HG03575 (cell line): ENCODE measurements at regions not wholly inside any gene's neighbourhood (a gene's known extent, or its start where the extent isn't known, plus 50 kb on each side); places are given as distances from the start of the nearest gene placed in this dataset.

Source experiments
- ATAC-seq: cut with Tn5 transposase; IDR thresholded peaks from one replicate; pipeline ENCODE4 v1.9.1; 2021; ENCODE audit not compliant: unreplicated experiment, insufficient number of reproducible peaks, low FRiP score; ENCODE audit errors: extremely low read depth

DNA sequence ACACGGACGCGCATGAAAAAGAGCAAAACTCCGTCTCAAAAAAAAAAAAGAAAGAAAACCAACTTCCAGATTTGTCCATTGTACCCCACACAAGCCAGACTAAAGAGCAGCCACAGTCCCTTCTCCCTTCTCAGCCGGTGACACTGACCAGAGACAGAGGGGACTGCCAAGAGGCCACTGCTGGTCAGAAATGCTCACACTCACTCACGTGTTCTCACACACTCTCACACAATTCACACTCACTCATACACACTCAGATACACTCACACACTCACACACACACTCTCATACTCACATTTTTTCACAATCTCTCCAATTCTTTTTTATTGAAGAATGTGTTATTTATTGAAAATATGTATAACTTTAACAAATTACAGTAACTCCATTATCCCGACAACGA lies 90.8 kb upstream of the RAB4A start:
- no peak for ATAC-seq

DNA sequence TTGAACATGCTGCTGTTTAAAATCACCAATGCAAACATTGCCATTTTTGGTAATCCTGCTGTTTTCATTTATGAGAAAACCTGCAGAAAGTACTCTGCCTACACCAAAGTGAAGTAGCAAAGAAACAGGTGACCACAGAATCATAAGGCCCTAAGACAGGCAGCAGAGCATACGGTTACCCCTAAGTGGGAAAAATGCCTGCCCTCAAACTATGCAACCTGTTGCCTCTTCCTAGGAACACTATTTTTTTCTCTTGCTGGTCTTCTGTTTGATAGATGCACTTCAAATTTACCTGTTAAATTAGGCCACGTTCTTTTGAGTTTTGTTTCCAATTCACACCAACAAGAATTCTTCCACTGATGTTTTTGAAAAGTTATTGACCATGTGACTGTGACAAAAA lies 89.5 kb upstream of the RAB4A start:
- no peak for ATAC-seq

DNA sequence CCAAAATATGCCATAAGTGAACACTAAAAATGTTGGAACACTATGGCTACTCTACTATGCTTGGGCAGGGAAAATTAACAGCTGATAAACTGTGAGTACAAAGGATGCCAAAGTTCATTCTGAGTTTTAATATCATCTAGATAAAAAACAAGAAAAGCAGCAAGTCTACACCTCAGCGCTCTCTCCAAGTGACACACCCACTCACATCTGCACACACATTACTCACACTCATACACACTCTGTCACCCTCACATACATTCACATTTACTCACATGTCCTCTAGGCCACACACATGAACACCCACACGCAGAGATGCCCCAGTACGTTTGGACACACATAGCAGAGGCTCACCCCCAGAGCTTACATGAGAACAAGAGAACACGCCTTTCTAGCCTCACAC lies 87.3 kb upstream of the RAB4A start:
- no peak for ATAC-seq

DNA sequence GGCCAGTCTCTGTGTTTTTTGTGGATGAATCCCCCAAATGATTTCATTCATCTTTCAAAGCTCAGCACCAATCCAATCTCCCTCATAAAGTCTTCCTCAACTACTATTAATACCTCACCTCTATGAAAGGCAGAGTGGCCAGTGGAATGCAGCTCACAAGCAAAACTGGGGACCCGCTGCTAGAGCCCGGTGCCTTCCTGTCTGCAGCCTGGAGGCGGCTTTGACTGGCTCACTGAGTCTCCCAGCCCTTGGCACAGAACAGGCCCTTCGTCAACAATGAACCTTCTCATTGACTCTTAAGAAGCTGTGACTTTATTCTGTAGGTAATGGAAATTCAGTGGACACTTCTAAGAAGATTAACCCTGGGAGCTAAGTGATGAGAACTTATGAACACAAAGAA lies 86.8 kb upstream of the RAB4A start:
- ATAC-seq, result no peak

DNA sequence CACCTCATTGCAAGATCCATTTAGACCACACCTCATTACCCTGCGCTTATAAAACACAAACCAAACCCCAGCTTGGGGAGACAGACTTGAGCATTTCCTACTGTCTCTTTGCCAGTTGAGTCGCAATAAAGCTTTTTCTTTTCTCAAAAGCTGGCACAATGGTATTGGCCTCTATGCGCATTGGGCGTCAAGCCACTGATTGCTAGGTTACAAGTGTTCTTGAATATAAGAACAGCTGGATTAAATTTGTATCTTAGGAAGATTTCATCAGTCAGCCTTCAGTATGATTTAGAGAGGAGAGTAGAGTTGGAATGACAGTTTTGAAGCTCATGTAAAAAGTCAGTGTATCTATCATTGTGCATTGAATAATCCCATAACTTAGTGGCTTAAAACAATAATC lies 84.9 kb upstream of the RAB4A start:
- no peak for ATAC-seq

DNA sequence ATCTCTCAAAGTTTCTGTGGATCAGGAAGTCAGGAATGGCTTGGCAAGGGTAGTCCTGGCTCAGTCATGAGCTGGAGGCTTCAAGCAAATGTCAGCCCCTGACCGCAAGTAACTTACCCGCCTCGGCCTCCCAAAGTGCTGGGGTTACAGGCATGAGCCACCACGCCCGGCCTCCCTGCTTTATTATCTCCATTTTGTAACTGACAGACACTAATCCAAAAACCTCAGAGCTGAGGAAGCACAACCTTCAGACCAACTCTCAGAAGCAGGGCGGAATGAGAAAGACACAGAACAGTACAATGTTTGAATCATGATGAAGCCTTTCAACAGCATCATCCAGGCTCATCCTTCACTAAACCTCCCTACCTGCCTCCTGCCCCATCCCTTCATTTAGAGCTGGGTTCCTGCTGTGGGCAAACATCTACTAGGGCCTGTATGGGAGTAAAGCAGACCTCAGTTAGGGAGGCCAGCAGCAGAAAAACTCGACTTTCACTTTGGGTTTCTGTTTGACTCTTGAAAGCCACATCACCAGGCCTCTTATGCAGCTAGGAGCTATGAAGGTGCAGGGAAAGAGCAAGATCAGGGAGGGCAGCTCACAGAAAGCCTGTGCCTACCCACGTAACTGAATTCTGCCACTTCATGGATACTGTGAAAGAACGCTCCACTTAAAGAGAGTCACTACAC lies 84.4 kb upstream of the RAB4A start:
- no peak for ATAC-seq

DNA sequence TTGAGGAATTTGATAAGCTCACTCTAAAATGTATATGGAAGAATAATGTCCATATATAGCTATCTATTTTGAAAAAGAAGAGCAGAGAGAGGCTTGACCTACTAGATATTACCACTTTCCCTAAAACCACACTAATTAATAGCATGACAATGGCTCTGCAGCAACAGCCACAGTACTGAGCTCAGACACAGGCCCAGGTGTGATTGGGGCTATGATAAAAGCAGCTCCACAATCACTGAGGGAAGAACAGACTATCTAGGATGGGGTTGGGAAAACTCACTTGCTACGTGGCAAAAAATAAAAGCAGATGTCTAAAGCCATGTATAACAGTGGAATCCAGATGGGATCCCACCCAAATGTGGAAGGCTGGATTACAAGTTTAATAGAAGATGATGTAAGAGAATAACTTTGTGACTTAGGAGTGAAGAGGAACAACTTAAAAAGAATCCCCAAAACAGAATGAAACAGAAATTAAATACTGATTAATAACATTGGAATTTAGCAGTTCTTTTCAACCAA lies 80.8 kb upstream of the RAB4A start:
- no peak for ATAC-seq

DNA sequence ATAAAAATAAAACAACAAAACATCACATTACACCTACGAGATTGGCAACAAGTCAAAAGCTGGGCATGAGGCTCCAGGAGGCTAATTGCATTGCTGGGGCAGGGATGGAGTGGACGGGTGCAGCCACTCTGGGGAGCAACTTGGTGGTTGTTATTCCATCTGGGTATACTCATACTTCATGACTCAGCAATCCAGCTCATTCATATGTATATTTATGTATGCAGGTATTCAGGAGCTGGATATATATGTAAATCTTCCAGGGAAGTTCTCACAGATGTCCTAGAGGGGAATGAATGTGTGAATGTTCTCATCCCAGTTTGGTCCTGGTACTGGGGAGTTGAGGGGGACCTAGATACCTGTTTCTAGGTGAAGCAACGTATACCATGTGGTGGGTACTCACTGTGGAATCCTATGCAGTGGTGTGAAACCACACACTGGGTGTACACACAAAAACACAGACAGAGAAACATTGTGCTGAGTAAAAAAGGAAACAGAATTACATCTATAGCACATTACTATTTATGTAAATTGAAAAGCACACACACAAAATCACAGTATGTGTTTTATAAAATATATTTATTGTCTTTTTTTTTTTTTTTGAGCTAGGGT lies 79.7 kb upstream of the RAB4A start:
- no peak for ATAC-seq

DNA sequence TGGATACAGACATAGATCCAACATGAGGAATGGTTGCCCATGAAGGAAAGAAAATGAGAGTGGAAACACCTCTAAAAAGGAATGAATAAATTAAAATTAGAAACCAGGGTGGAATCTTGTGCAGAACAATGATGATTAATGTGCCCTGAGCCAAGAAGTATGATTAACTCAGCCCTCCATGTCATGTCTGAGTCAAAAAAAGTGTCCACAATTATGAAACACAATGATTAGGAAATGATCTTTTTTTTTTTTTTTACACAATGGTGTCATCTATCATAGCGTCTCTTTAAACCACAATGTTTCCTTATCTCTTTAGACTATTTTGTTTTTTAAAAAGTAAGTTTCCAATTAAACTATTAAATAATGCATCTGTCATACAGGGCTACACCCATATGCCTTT lies 78.9 kb upstream of the RAB4A start:
- no peak for ATAC-seq

DNA sequence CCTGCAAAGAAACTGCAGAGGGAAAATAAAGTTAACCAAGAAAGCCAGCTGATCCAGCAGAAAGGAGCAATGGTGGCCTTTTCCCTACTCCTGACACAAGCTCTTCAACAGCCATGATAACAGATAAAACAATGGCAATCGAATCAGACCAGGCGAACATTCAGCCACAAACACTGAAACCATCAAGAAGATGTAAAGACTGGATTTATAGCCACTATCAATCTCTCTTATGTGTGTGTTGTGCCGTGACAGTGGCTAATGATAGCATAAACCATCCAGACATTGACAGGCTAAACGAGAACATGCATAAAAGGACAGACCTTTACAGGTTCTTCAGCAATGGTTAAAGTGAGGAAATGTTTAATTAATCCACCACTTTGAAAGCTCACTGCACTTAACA lies 78.1 kb upstream of the RAB4A start:
- ATAC-seq, result no peak

DNA sequence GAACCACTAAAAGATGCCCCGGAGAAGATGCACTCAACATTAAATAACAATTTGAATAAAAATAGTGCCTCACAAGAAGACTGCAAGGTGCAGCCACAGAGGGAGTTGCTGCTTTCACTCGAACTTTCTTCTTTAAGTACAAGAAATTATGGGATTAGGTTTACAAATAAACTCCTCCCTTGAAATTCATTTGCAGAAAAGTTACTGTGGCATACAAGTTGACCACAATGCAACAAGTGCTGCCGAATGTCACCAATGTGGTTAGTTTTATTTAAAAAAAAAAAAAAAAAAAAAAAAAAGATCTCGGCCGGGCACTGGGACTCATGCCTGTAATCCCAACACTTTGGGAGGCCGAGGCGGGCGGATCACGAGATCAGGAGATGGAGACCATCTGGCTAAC lies 76.8 kb upstream of the RAB4A start:
- ATAC-seq, result no peak

DNA sequence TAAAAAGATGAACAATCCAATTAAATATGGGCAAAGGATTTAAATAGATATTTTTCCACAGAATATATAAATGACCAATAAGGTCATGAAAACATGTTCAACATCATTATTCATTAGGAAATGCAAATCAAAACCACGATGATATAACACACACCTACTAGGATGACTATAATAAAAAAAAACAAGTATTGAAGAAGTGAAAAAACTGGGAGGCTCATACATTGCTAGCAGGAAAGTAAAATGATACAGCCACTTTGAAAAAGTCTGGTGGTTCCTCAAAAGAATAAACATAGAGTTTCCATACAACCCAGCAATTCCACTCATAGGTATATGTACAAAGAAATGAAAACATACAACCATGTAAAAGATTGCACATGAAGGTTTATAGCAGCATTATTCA lies 75.7 kb upstream of the RAB4A start:
- no peak for ATAC-seq

DNA sequence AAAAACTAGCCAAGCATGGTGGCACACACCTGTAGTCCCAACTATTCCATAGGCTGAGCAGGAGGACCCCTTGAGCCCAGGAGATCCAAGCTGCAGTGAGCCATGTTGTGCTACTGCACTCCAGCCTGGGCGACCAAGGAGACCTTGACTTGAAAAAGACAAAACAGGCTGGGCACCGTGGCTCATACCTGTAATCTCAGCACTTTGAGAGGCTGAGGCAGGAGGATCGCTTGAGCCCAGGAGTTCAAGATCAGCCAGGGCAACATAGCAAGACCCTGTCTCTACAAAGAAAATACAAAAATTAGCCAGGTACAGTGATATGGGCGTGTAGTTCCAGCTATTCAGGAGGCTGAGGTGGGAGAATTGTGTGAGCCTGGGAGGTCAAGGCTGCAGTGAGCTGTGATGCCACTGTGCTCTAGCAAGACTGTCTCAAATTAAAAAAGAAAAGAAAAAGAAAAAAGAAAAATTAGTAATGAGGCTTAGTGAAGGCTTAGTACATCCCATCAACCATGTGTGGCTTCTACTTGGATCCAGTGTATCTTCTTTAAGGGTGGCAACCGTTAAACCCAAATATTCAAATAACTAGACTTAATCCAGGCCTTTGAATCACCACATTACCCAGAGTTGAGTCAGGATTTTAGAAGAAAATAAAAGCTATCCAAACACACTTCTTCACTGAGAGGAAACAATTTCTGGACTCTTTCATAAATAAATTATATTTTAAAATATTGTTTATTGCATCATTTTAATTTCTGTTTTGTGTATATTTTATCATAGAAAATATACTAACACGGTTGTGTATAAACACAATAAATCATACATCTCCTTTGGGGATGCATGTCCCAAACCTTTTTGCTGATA lies 74.3 kb upstream of the RAB4A start:
- ATAC-seq, result no peak

DNA sequence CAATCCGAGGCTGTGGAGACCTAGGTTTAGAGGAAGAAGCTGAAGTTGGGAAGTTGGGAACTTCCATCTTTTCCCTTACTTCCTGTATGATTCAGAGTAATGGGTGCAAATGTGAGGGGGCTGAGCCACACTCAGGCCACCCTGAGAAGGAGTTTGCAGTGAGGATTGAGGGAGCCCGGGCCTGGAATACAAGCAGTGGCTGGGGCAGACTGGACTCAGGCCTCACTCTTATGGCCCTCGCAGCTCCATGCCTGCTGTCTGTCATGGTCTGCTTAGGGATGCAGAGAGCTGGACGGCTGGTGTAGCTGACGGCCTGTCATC lies 73.7 kb upstream of the RAB4A start:
- no peak for ATAC-seq

DNA sequence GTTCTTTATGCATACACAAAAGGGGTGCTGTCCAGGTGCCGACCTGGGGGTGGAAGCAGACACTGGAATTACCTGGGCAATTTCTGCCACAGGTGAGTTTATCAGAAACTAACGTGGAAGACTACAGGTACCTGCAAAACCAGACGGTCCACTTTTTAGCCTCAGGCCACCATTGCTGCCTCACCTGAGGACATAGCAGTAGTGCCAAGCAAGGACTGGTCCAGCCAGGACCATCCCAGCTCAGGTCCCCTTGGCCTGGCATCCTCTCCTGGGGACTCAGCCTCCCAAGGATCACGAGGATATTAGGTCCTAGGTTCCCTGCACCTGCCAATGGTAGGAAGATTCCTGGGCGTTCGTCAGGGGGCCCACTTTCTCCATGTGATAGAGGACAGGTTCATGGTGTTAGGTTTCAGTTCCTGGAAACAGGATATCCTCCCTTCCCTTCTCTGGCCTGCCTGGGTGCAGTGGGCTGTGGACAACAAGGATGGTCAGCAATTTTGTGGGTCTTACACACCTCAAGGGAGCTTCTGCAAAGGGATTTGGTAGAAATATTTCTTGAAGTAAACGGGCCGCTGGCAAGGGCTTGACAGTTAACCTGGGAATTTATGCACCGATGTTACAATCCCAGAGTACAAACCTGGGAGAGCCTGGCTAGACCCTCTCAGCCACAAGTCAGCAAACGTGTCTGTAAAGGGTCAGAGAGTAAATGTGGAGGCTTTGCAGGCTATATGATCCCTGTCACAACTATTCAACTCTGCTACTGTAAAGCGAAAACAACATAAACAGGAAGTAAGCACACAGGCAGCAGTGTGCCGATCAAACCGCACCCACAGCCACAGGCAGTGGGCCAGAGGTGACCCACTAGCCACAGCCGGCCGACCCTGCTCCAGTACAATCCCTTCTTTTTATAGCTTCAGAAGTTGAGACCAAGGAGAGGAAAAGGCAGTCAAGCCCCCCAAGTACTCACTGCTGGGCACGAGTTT lies 71.4 kb upstream of the RAB4A start:
- no peak for ATAC-seq

DNA sequence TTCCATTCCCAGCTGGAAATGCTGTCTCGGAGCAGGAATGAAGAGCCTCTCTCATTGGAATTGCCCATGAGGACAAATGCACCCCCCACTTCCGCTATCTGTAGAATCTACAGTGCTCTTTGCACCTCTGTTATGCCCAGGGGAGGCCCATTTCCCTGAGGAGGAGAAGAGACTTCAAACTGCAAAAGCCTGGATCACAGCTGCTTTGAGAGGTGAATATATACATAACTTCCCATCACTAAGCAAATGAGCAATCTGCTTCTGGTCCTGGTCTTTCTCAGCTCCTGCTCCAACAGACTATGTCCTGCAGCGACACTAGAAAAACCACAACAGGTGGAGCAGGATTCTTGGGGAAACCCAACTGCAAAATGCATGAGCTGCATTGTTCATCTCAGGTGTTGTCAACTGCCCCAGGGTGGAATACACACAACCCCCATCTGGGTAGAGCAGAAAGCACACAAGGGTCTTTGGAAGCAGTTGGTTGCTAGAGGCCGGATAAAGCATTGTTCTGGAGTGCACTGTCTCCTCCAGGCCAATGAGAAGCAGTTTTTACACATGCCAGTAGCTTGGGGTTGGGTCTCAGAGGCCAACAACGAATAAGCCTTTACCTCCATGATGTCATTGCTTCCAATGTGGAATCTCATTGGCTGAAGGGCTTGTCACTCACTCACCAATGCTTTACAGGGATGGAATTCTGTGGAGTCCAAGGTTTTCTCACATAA lies 67.7 kb upstream of the RAB4A start:
- no peak for ATAC-seq

DNA sequence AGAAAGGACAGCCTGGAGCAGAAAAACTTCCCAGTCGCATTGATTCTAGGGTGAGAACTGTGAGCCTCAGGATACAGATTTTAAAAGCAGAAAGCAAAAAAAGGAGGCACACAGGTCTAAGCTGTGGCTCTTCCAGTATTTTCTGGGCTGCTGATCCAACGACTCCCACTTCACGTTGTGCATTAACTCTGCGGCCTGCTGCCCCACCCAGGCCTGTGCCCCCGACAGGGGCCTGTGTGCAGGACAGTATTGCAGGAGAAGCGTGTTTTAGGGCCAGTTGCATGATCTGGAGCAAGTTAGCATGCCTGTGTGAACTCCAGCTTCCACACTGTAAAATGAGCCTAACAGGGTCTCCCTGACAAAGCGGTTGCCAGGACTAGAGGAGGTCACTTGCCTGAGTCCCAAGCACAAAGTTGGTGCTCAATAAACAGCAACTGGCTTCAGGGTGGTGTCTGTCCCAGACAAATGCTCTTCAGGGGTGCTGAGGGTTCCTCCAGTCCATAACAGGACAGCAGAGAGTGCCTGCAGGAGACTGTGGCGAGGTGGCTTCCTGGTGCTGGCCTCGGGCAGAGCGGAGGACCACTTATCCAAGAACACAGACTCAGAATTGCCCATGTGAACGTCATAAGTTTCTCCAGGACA lies 66.8 kb upstream of the RAB4A start:
- ATAC-seq, result no peak
